K562 (cell line): ENCODE measurements at regions not wholly inside any gene's neighbourhood (a gene's known extent, or its start where the extent isn't known, plus 50 kb on each side); places are given as distances from the start of the nearest gene placed in this dataset.

Experiments used
- FOXJ2 ChIP-seq: fragments of 200-800 bp; sonication (Bioruptor generic); IDR thresholded peaks from 2 replicates; pipeline ENCODE4 v1.6.1; 2016; ENCODE audit warnings: missing genetic modification characterization, missing compliant biosample characterization
- KDM5B ChIP-seq: fragments of 200-600 bp; sonication (generic); IDR thresholded peaks from 2 replicates; pipeline ENCODE4 v1.6.1; 2012; ENCODE audit warnings: low read depth, mild to moderate bottlenecking, moderate library complexity, low read length, control low read depth, inconsistent platforms; ENCODE audit not compliant: insufficient replicate concordance
- MCM7 ChIP-seq, 2 experiments: fragments of 450-650 bp; IDR thresholded peaks; 2 replicates each; pipeline ENCODE4 v1.6.1; 2016 to 2018
- NONO ChIP-seq, 2 experiments: fragments of 200-400 bp in 1 of 2; fragments of 450-650 bp in 1 of 2; formaldehyde crosslinking in 1 of 2; IDR thresholded peaks; 2 replicates each; pipeline ENCODE4 v1.6.1; 2017; ENCODE audit warnings: low read depth in 2 of 2, mild to moderate bottlenecking in 2 of 2, moderate library complexity in 2 of 2, low read length in 1 of 2
- SMARCB1 ChIP-seq: IDR thresholded peaks from 2 replicates; pipeline ENCODE4 v1.6.1; 2011; ENCODE audit warnings: improper control_type of control experiment, low read depth; ENCODE audit not compliant: insufficient read length
- TF ChIP-seq, protein P1 (sequence below): fragments of 450-650 bp; IDR thresholded peaks from 2 replicates; pipeline ENCODE4 v1.6.1; 2018; ENCODE audit warnings: mild to moderate bottlenecking, low read depth; ENCODE audit not compliant: partially characterized antibody
- TF ChIP-seq, protein P2 (sequence below): sonication (generic); formaldehyde crosslinking; IDR thresholded peaks from 2 replicates; pipeline ENCODE4 v1.8.1; 2023; ENCODE audit warnings: missing genetic modification reagents, mild to moderate bottlenecking, borderline replicate concordance
- TF ChIP-seq, protein P3 (sequence below): fragments of 200-800 bp; sonication (Bioruptor generic); IDR thresholded peaks from 2 replicates; pipeline ENCODE4 v1.6.1; 2017; ENCODE audit warnings: missing genetic modification characterization, missing compliant biosample characterization
- TF ChIP-seq, protein P4 (sequence below): fragments of 250-450 bp; sonication (Bioruptor Pico); IDR thresholded peaks from 2 replicates; pipeline ENCODE4 v1.8.0; 2022; ENCODE audit warnings: moderate library complexity, mild to moderate bottlenecking, inconsistent platforms
- TF ChIP-seq, protein P5 (sequence below), 3 experiments: IDR thresholded peaks in 2 of 3; conservative IDR thresholded peaks in 1 of 3; 2 replicates each; pipeline ENCODE4 v1.5.1; 2011 to 2012; ENCODE audit warnings: low read length in 3 of 3, mild to moderate bottlenecking in 3 of 3, control low read depth in 2 of 3, improper control_type of control experiment in 1 of 3, inconsistent platforms in 1 of 3, low read depth in 1 of 3, mixed read lengths in 1 of 3, moderate library complexity in 1 of 3; ENCODE audit not compliant: insufficient read depth in 2 of 3

DNA sequence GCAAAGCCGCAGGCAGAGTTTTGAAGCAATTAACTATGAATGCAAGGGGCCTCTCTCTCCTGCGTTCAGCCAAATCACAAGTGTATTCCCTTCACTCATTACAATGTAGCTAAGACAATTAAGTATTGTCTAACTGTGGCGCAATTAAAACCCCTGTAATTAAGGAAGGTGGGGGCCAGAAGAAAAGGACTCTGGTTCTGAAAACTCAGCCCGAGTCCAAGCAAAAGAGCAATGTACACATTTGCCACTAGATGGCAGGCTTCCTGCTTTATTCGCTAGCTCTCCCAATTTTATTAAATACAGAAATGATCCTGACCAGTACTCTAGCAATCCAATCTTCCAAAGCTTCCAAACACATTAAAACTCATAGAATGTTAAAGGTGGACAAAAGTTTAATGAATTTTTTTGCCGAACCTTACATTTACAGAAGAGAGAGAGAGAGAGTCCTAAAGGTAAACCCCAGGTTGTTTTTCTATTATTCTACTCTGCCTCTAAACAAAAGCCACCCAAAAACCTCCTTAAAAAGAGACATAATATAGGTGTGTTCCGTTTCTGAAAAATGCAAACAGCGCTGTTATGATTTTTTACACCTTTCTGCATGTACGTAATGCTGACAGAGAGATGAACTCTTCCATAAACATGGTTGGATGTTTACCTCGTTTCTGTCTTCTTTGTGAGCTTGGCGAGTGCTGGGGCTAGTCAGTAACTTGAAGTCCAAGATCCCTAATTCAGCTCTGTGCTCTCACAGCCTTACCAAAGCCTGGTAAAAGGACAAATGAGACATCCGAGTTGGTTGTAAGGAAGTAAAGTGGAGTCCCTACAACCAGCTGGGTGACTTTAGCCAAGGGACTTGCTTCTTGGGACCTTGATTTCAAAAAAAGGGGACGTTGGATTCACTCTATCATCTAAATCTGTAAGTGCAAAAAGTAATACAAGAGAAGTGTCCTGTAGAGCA, 50.9 kb upstream of the VASH1 start (continued):
- TF ChIP-seq NONO (IDR thresholded peaks at IDR 0.05; ENCODE audit: low read depth in 2 of 2, low read length in 1 of 2) = no peak
- TF ChIP-seq KDM5B = no peak
- TF ChIP-seq, protein P1, sequence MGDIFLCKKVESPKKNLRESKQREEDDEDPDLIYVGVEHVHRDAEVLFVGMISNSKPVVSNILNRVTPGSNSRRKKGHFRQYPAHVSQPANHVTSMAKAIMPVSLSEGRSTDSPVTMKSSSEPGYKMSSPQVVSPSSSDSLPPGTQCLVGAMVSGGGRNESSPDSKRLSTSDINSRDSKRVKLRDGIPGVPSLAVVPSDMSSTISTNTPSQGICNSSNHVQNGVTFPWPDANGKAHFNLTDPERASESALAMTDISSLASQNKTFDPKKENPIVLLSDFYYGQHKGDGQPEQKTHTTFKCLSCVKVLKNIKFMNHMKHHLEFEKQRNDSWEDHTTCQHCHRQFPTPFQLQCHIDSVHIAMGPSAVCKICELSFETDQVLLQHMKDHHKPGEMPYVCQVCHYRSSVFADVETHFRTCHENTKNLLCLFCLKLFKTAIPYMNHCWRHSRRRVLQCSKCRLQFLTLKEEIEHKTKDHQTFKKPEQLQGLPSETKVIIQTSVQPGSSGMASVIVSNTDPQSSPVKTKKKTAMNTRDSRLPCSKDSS = no peak
- TF ChIP-seq SMARCB1 = no peak
- TF ChIP-seq, protein P2, sequence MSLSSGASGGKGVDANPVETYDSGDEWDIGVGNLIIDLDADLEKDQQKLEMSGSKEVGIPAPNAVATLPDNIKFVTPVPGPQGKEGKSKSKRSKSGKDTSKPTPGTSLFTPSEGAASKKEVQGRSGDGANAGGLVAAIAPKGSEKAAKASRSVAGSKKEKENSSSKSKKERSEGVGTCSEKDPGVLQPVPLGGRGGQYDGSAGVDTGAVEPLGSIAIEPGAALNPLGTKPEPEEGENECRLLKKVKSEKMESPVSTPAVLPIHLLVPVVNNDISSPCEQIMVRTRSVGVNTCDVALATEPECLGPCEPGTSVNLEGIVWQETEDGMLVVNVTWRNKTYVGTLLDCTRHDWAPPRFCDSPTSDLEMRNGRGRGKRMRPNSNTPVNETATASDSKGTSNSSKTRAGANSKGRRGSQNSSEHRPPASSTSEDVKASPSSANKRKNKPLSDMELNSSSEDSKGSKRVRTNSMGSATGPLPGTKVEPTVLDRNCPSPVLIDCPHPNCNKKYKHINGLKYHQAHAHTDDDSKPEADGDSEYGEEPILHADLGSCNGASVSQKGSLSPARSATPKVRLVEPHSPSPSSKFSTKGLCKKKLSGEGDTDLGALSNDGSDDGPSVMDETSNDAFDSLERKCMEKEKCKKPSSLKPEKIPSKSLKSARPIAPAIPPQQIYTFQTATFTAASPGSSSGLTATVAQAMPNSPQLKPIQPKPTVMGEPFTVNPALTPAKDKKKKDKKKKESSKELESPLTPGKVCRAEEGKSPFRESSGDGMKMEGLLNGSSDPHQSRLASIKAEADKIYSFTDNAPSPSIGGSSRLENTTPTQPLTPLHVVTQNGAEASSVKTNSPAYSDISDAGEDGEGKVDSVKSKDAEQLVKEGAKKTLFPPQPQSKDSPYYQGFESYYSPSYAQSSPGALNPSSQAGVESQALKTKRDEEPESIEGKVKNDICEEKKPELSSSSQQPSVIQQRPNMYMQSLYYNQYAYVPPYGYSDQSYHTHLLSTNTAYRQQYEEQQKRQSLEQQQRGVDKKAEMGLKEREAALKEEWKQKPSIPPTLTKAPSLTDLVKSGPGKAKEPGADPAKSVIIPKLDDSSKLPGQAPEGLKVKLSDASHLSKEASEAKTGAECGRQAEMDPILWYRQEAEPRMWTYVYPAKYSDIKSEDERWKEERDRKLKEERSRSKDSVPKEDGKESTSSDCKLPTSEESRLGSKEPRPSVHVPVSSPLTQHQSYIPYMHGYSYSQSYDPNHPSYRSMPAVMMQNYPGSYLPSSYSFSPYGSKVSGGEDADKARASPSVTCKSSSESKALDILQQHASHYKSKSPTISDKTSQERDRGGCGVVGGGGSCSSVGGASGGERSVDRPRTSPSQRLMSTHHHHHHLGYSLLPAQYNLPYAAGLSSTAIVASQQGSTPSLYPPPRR = no peak
- no peak for TF ChIP-seq FOXJ2 (tag)
- TF ChIP-seq, protein P3, sequence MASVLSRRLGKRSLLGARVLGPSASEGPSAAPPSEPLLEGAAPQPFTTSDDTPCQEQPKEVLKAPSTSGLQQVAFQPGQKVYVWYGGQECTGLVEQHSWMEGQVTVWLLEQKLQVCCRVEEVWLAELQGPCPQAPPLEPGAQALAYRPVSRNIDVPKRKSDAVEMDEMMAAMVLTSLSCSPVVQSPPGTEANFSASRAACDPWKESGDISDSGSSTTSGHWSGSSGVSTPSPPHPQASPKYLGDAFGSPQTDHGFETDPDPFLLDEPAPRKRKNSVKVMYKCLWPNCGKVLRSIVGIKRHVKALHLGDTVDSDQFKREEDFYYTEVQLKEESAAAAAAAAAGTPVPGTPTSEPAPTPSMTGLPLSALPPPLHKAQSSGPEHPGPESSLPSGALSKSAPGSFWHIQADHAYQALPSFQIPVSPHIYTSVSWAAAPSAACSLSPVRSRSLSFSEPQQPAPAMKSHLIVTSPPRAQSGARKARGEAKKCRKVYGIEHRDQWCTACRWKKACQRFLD (CRISPR knock-in tag) = no peak
- no peak for TF ChIP-seq MCM7 (IDR thresholded peaks at IDR 0.05)
- TF ChIP-seq, protein P4, sequence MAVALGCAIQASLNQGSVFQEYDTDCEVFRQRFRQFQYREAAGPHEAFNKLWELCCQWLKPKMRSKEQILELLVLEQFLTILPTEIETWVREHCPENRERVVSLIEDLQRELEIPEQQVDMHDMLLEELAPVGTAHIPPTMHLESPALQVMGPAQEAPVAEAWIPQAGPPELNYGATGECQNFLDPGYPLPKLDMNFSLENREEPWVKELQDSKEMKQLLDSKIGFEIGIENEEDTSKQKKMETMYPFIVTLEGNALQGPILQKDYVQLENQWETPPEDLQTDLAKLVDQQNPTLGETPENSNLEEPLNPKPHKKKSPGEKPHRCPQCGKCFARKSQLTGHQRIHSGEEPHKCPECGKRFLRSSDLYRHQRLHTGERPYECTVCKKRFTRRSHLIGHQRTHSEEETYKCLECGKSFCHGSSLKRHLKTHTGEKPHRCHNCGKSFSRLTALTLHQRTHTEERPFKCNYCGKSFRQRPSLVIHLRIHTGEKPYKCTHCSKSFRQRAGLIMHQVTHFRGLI (CRISPR knock-in tag) = no peak
- TF ChIP-seq, protein P5, sequence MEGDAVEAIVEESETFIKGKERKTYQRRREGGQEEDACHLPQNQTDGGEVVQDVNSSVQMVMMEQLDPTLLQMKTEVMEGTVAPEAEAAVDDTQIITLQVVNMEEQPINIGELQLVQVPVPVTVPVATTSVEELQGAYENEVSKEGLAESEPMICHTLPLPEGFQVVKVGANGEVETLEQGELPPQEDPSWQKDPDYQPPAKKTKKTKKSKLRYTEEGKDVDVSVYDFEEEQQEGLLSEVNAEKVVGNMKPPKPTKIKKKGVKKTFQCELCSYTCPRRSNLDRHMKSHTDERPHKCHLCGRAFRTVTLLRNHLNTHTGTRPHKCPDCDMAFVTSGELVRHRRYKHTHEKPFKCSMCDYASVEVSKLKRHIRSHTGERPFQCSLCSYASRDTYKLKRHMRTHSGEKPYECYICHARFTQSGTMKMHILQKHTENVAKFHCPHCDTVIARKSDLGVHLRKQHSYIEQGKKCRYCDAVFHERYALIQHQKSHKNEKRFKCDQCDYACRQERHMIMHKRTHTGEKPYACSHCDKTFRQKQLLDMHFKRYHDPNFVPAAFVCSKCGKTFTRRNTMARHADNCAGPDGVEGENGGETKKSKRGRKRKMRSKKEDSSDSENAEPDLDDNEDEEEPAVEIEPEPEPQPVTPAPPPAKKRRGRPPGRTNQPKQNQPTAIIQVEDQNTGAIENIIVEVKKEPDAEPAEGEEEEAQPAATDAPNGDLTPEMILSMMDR (IDR thresholded peaks at IDR 0.05 in 2 of 3, conservative IDR thresholded peaks at IDR 0.05 in 1 of 3; ENCODE audit: insufficient read depth in 2 of 3, low read depth in 1 of 3, low read length in 3 of 3) = peak; percentile 63 to 76 (median 64)
